OCI-LY1 (cell line): ENCODE measurements at regions not wholly inside any gene's neighbourhood (a gene's known extent, or its start where the extent isn't known, plus 50 kb on each side); places are given as distances from the start of the nearest gene placed in this dataset.

Source experiments
- H2AFZ ChIP-seq: fragments of 200-600 bp; sonication (generic), shearing (Covaris generic); 2 replicates; pipeline ENCODE4 v1.6.0; 2014; ENCODE audit warnings: antibody characterized with exemption, mild to moderate bottlenecking, low read length
- H3F3A ChIP-seq: fragments of 200-600 bp; sonication (generic), shearing (Covaris generic); 2 replicates; pipeline ENCODE4 v1.6.0; 2014; ENCODE audit warnings: mild to moderate bottlenecking, antibody characterized with exemption, low read length, moderate library complexity; ENCODE audit not compliant: insufficient read depth
- H3K27ac ChIP-seq: fragments of 200-600 bp; sonication (generic); 2 replicates; pipeline ENCODE4 v1.5.1; 2014; ENCODE audit warnings: low read length, mixed run types, mild to moderate bottlenecking, low read depth; ENCODE audit not compliant: poor library complexity, severe bottlenecking
- H3K27me3 ChIP-seq: fragments of 200-600 bp; sonication (generic); 2 replicates; pipeline ENCODE4 v1.6.0; 2014; ENCODE audit warnings: antibody characterized with exemption, mild to moderate bottlenecking, low read length, moderate library complexity; ENCODE audit not compliant: insufficient read depth
- H3K36me3 ChIP-seq: fragments of 200-600 bp; sonication (generic); 2 replicates; pipeline ENCODE4 v1.6.1; 2014; ENCODE audit warnings: mild to moderate bottlenecking, antibody characterized with exemption, low read length, moderate library complexity, mixed read lengths; ENCODE audit not compliant: insufficient read depth
- H3K4me1 ChIP-seq: fragments of 200-600 bp; sonication (generic); 2 replicates; pipeline ENCODE4 v1.5.1; 2014; ENCODE audit warnings: mild to moderate bottlenecking, low read length, moderate library complexity; ENCODE audit not compliant: insufficient read depth, severe bottlenecking
- H3K4me2 ChIP-seq: fragments of 200-600 bp; sonication (generic), shearing (Covaris generic); 2 replicates; pipeline ENCODE4 v1.6.1; 2014; ENCODE audit warnings: low read length
- H3K4me3 ChIP-seq: fragments of 200-600 bp; sonication (generic); 2 replicates; pipeline ENCODE4 v1.5.1; 2014; ENCODE audit warnings: low read length, low read depth, mild to moderate bottlenecking, mixed read lengths; ENCODE audit not compliant: poor library complexity, severe bottlenecking
- H3K79me2 ChIP-seq: fragments of 200-600 bp; shearing (Covaris generic); 2 replicates; pipeline ENCODE4 v1.6.1; 2016; ENCODE audit warnings: mixed run types, low read length, mixed read lengths; ENCODE audit not compliant: insufficient read depth
- H3K9ac ChIP-seq: fragments of 200-600 bp; sonication (generic), shearing (Covaris generic); 2 replicates; pipeline ENCODE4 v1.6.1; 2014; ENCODE audit warnings: mild to moderate bottlenecking, low read length, mixed read lengths
- H3K9me2 ChIP-seq: fragments of 200-600 bp; sonication (generic), shearing (Covaris generic); 2 replicates; pipeline ENCODE4 v1.6.1; 2014; ENCODE audit warnings: low read depth, mild to moderate bottlenecking, low read length, mixed read lengths
- H3K9me3 ChIP-seq: fragments of 200-600 bp; shearing (Covaris generic); 2 replicates; pipeline ENCODE4 v1.6.1; 2014; ENCODE audit warnings: low read length, mixed read lengths
- H4K20me1 ChIP-seq: fragments of 200-600 bp; sonication (generic), shearing (Covaris generic); 2 replicates; pipeline ENCODE4 v1.6.0; 2016; ENCODE audit warnings: mild to moderate bottlenecking, low read length; ENCODE audit not compliant: insufficient read depth
- CTCF ChIP-seq: fragments of 200-600 bp; sonication (generic), shearing (Covaris generic); IDR thresholded peaks from 2 replicates; pipeline ENCODE4 v1.5.1; 2017; ENCODE audit warnings: mild to moderate bottlenecking, antibody characterized with exemption, low read length, moderate library complexity, mixed read lengths
- EZH2 ChIP-seq: fragments of 200-600 bp; sonication (generic), shearing (Covaris generic); IDR thresholded peaks from 2 replicates; pipeline ENCODE4 v1.8.0; 2017; ENCODE audit warnings: borderline replicate concordance, mixed run types, mild to moderate bottlenecking, antibody characterized with exemption, low read length, moderate library complexity, mixed read lengths

GRCh38 chr4:147085781-147086180 is 140.1 kb upstream of the TTC29 start:
- no peaks in the 10 kb centered on the region for H3K79me2 ChIP-seq
- H3K36me3 ChIP-seq, result no peaks in the 10 kb centered on the region
- TF ChIP-seq CTCF (no peak), EZH2 (no peak)
- H3K9ac ChIP-seq, result no peak overlapping the region
- H3K4me2 ChIP-seq, result no peak overlapping the region
- H3K4me3 ChIP-seq, result no peak overlapping the region
- no peak overlapping the region for H3K27ac ChIP-seq
- no peaks in the 10 kb centered on the region for H3F3A ChIP-seq
- H3K9me3 ChIP-seq, result no peaks in the 10 kb centered on the region
- no peaks in the 10 kb centered on the region for H3K9me2 ChIP-seq
- H3K27me3 ChIP-seq, result no peaks in the 10 kb centered on the region
- no peak overlapping the region for H2AFZ ChIP-seq
- no peaks in the 10 kb centered on the region for H4K20me1 ChIP-seq
- no peaks in the 10 kb centered on the region for H3K4me1 ChIP-seq

GRCh38 chr4:147088146-147088545 is 142.5 kb upstream of the TTC29 start:
- H3K27me3 ChIP-seq, result no peaks in the 10 kb centered on the region
- no peak overlapping the region for H2AFZ ChIP-seq
- no peak overlapping the region for H3K9ac ChIP-seq

GRCh38 chr4:147090486-147090885 is 144.8 kb upstream of the TTC29 start:
- H3K4me3 ChIP-seq, result no peak overlapping the region
- TF ChIP-seq EZH2 (no peak), CTCF (no peak)
- no peak overlapping the region for H3K9ac ChIP-seq
- no peaks in the 10 kb centered on the region for H3K9me2 ChIP-seq
- H3K4me1 ChIP-seq, result no peaks in the 10 kb centered on the region
- no peaks in the 10 kb centered on the region for H3K36me3 ChIP-seq
- no peak overlapping the region for H3K4me2 ChIP-seq
- H3K79me2 ChIP-seq, result no peaks in the 10 kb centered on the region
- H4K20me1 ChIP-seq, result no peaks in the 10 kb centered on the region
- no peaks in the 10 kb centered on the region for H3K27me3 ChIP-seq
- no peak overlapping the region for H2AFZ ChIP-seq
- no peaks in the 10 kb centered on the region for H3F3A ChIP-seq
- H3K27ac ChIP-seq, result no peak overlapping the region
- H3K9me3 ChIP-seq, result no peaks in the 10 kb centered on the region

More at GRCh38 chr4:147088146-147088545, 142.5 kb upstream of the TTC29 start:
- Histone ChIP-seq H3K36me3 (no peaks in the 10 kb centered on the region), H4K20me1 (no peaks in the 10 kb centered on the region), H3K4me2 (no peak overlapping the region), H3F3A (no peaks in the 10 kb centered on the region), H3K9me2 (no peaks in the 10 kb centered on the region), H3K9me3 (no peaks in the 10 kb centered on the region), H3K4me1 (no peaks in the 10 kb centered on the region), H3K27ac (no peak overlapping the region), H3K79me2 (no peaks in the 10 kb centered on the region), H3K4me3 (no peak overlapping the region)
- no peak for TF ChIP-seq CTCF
- no peak for TF ChIP-seq EZH2
